ENCODE measurements at regions not wholly inside any gene's neighbourhood (a gene's known extent, or its start where the extent isn't known, plus 50 kb on each side); places are given as distances from the start of the nearest gene placed in this dataset.

GRCh38 chr22:47808886-47809620, 1046.6 kb downstream of the TBC1D22A start:
- TF ChIP-seq POLR2A (IDR thresholded peaks at IDR 0.05): no peak
- TF ChIP-seq CTCF (IDR thresholded peaks at IDR 0.05): no peak
- no peak overlapping the region for H3K4me3 ChIP-seq
- H3K4me1 ChIP-seq: no peaks in the 10 kb centered on the region
- H3K27ac ChIP-seq: no peak overlapping the region
- DNase-seq: no peak
- 90 to 94% methylated on average over 5 of the region's 10 CpGs for WGBS, 2 donors
- peaks cover 0 to 43% (median 0%) of the 10 kb centered on the region in 4 donors for H3K27me3 ChIP-seq
- H3K9me3 ChIP-seq: no peaks in the 10 kb centered on the region
- intact Hi-C loops (cut with DNase I): no loop called here
- H3K36me3 ChIP-seq: no peaks in the 10 kb centered on the region

- peaks cover 0 to 43% (median 0%) of the 10 kb centered on the region in 4 donors for H3K27me3 ChIP-seq
- DNase-seq: no peak
- TF ChIP-seq POLR2A (IDR thresholded peaks at IDR 0.05): no peak
- no peak for TF ChIP-seq CTCF (IDR thresholded peaks at IDR 0.05)
- no peaks in the 10 kb centered on the region for H3K4me1 ChIP-seq
- no peak overlapping the region for H3K4me3 ChIP-seq
- H3K27ac ChIP-seq: no peak overlapping the region
- intact Hi-C loops (cut with DNase I): no loop called here
- H3K9me3 ChIP-seq: no peaks in the 10 kb centered on the region
- no peaks in the 10 kb centered on the region for H3K36me3 ChIP-seq
- 0 to 31% methylated on average over 1 to 2 of the region's 6 CpGs for WGBS, 2 donors
These were observed 1045.8 kb downstream of the TBC1D22A start for GRCh38 chr22:47808236-47808635.

GRCh38 chr22:47807506-47807905, 1045.1 kb downstream of the TBC1D22A start:
- Histone ChIP-seq H3K27ac (no peak overlapping the region), H3K36me3 (no peaks in the 10 kb centered on the region), H3K9me3 (no peaks in the 10 kb centered on the region), H3K4me1 (no peaks in the 10 kb centered on the region), H3K27me3 (peaks cover 0 to 43% (median 0%) of the 10 kb centered on the region in 4 donors), H3K4me3 (no peak overlapping the region)
- WGBS, 2 donors: 58 to 77% methylated on average over 5 of the region's 5 CpGs
- TF ChIP-seq CTCF (IDR thresholded peaks at IDR 0.05) (no peak), POLR2A (IDR thresholded peaks at IDR 0.05) (no peak)
- DNase-seq: no peak
- intact Hi-C loops (cut with DNase I): no loop called here

- Histone ChIP-seq H3K27me3 (peaks cover 0 to 40% (median 0%) of the 10 kb centered on the region in 4 donors), H3K27ac (no peak overlapping the region), H3K9me3 (no peaks in the 10 kb centered on the region), H3K4me3 (no peak overlapping the region), H3K36me3 (no peaks in the 10 kb centered on the region), H3K4me1 (no peaks in the 10 kb centered on the region)
- no peak for TF ChIP-seq CTCF (IDR thresholded peaks at IDR 0.05)
- TF ChIP-seq POLR2A (IDR thresholded peaks at IDR 0.05): no peak
- 86% methylated on average over 5 to 6 of the region's 8 CpGs for WGBS, 2 donors
- no peak for DNase-seq
- intact Hi-C loops (cut with DNase I): no loop called here
These were observed 1044.4 kb downstream of the TBC1D22A start for GRCh38 chr22:47806894-47807293.

DNA sequence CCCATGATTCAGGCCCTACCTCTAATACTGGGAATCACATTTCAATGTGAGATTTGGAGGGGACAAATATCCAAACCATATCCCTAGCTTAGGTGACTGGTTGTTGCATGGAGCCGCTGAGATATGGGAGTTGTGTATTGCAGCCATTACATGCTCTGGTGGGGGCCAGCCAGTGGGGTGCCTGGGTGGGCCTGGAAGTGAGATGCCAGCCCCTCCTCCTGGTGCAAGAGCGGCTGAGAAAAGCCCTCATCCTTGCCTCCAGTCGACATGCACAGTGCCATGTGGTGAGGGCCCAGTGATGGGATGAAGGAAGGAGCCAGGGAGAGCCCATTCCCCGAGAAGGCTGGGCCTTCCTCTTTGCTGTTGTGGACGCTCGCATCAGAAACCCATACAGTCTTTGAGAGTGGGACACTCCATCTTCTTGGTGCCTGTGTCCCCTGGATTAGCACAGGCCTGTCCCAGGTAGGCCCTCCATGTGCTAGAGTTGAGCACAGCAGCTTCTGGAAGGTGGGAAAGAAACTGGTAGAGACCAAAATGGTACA, 1043.0 kb downstream of the TBC1D22A start:
- Histone ChIP-seq H3K27ac (no peak overlapping the region), H3K4me1 (no peaks in the 10 kb centered on the region), H3K9me3 (no peaks in the 10 kb centered on the region), H3K36me3 (no peaks in the 10 kb centered on the region), H3K4me3 (no peak overlapping the region), H3K27me3 (peaks cover 0 to 32% (median 0%) of the 10 kb centered on the region in 4 donors)
- WGBS, 2 donors: 72 to 80% methylated on average over 3 to 6 of the region's 6 CpGs
- no peak for TF ChIP-seq POLR2A (IDR thresholded peaks at IDR 0.05)
- TF ChIP-seq CTCF (IDR thresholded peaks at IDR 0.05): no peak
- DNase-seq: no peak
- intact Hi-C loops (cut with DNase I): no loop called here

Data from esophagus squamous epithelium (tissue), 5 donors.